Adrenal gland (tissue), 9 donors: ENCODE measurements at regions not wholly inside any gene's neighbourhood (a gene's known extent, or its start where the extent isn't known, plus 50 kb on each side); places are given as distances from the start of the nearest gene placed in this dataset.

Source experiments
- DNase-seq, 7 donors: peaks; one replicate each; pipeline ENCODE4 v3.0.0-alpha.2; 2019 to 2020
- H3K27ac ChIP-seq, 5 donors: fragments of 200-600 bp; sonication (generic) in 4 of 5; 1 replicate in 3 of 5; 2 replicates in 2 of 5; pipeline versions ENCODE4 v1.5.1 to v1.8.0; 2016 to 2020; ENCODE audit warnings: mild to moderate bottlenecking in 1 of 5
- H3K27me3 ChIP-seq: fragments of 200-600 bp; 2 replicates; pipeline ENCODE4 v1.8.0; 2021
- H3K36me3 ChIP-seq, 2 donors: fragments of 200-600 bp; replicated peaks in 1 of 2; 1 replicate in 1 of 2; 2 replicates in 1 of 2; pipeline versions ENCODE4 v1.5.1 to v1.8.0; 2018 to 2022
- H3K4me1 ChIP-seq, 2 donors: fragments of 200-600 bp; replicated peaks in 1 of 2; 1 replicate in 1 of 2; 2 replicates in 1 of 2; pipeline versions ENCODE4 v1.5.1 to v1.8.0; 2018 to 2021
- H3K4me3 ChIP-seq, 4 donors: fragments of 200-600 bp; sonication (generic) in 3 of 4; one replicate each; pipeline ENCODE4 v1.5.1; 2016 to 2018
- H3K9me3 ChIP-seq, 3 donors: fragments of 200-600 bp; sonication (generic) in 1 of 3; replicated peaks in 1 of 3; 1 replicate in 2 of 3; 2 replicates in 1 of 3; pipeline versions ENCODE4 v1.5.1 to v1.8.0; 2016 to 2021
- POLR2A ChIP-seq, 2 donors: fragments of 450-650 bp; IDR thresholded peaks; one replicate each; pipeline ENCODE4 v1.6.1; 2017; ENCODE audit warnings: antibody characterized with exemption in 2 of 2, mild to moderate bottlenecking in 2 of 2, moderate library complexity in 1 of 2
- WGBS, 4 donors: extraction: QIAGEN DNeasy Blood & Tissue Kit in 2 of 4; methylation state at CpG; one replicate each; pipeline versions ENCODE4 v1.1.5 to v1.1.7; 2013 to 2017; 5-methylcytosine and 5-hydroxymethylcytosine counted together
- intact Hi-C, 2 donors: fragments of 100-400 bp; cut with DNase I; formaldehyde crosslinking; loops; one replicate each; pipeline versions ENCODE4 v1.14.1 to v1.15.0; 2022 to 2023
- TF ChIP-seq, protein P1 (sequence below), 6 experiments: fragments of 450-650 bp in 4 of 6; fragments of 200-600 bp in 2 of 6; sonication (generic) in 1 of 6; IDR thresholded peaks; 1 replicate in 5 of 6; 2 replicates in 1 of 6; pipeline versions ENCODE4 v1.5.1 to v1.8.0; 2016 to 2021; ENCODE audit warnings: antibody characterized with exemption in 6 of 6, mild to moderate bottlenecking in 2 of 6, moderate library complexity in 1 of 6
- donor health status: healthy with polysubstance abuse.
- donor health status: Bipolar disorder and iron deficiency.
- donor health status: DM: yes; HTN: yes; CAD: no.
- donor health status: DM: no; HTN: no; CAD: no.
- donor health status: DM: no; HTN: no; CAD: no.

DNA sequence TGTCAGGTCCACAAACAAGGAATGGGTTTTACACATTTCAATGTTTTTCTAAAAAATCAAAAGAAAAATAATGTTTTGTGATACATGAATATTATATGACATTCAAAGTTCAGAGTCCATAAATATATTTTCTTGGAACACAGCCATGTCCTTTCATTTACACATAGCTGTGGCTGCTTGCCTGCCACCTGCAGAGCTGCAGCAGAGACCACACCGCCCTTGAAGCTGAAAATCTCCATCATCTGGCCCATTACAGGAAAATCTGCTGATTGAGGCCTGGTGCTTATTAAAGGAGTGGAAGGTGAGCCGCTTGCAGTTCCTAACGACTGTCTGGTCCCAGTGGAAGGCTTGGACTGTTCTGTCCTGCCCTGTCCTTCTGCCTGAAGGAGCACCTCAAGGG lies 232.6 kb upstream of the ADAMTS16 start:
- Histone ChIP-seq H3K36me3 (no peaks in the 10 kb centered on the region), H3K9me3 (no peaks in the 10 kb centered on the region), H3K27ac (no peak overlapping the region), H3K4me1 (no peaks in the 10 kb centered on the region), H3K4me3 (no peak overlapping the region), H3K27me3 (no peaks in the 10 kb centered on the region)
- 64 to 84% (median 68%) methylated on average over 3 of the region's 3 CpGs for WGBS, 4 donors
- TF ChIP-seq, protein P1, sequence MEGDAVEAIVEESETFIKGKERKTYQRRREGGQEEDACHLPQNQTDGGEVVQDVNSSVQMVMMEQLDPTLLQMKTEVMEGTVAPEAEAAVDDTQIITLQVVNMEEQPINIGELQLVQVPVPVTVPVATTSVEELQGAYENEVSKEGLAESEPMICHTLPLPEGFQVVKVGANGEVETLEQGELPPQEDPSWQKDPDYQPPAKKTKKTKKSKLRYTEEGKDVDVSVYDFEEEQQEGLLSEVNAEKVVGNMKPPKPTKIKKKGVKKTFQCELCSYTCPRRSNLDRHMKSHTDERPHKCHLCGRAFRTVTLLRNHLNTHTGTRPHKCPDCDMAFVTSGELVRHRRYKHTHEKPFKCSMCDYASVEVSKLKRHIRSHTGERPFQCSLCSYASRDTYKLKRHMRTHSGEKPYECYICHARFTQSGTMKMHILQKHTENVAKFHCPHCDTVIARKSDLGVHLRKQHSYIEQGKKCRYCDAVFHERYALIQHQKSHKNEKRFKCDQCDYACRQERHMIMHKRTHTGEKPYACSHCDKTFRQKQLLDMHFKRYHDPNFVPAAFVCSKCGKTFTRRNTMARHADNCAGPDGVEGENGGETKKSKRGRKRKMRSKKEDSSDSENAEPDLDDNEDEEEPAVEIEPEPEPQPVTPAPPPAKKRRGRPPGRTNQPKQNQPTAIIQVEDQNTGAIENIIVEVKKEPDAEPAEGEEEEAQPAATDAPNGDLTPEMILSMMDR (IDR thresholded peaks at IDR 0.05): no peak
- intact Hi-C loops: no loop called here
- DNase-seq: no peak

DNA sequence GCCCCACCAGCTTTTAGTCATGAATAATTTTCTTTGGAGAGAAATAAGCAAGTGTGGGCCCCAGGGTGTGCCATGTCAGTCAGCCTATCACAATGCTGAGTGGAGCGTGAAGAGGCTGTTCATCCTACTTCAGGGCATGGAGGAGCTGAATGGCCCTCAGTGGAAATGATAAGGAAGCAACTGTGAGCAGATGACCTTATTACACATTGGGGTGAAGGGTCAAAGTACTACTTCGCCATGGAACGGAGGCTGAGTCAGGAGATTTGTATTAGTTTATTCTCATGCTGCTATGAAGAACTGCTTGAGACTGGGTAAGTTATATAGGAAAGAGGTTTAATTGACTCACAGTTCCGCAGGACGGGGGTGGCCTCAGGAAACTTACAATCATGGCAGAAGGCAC lies 231.0 kb upstream of the ADAMTS16 start:
- TF ChIP-seq, protein P1 (IDR thresholded peaks at IDR 0.05): no peak
- TF ChIP-seq POLR2A (IDR thresholded peaks at IDR 0.05): no peak
- no peaks in the 10 kb centered on the region for H3K36me3 ChIP-seq
- H3K4me1 ChIP-seq: no peaks in the 10 kb centered on the region
- 83 to 88% (median 84%) methylated on average over 5 of the region's 5 CpGs for WGBS, 4 donors
- H3K27me3 ChIP-seq: no peaks in the 10 kb centered on the region
- H3K4me3 ChIP-seq: no peak overlapping the region
- H3K27ac ChIP-seq: no peak overlapping the region
- DNase-seq: no peak
- intact Hi-C loops: no loop called here
- H3K9me3 ChIP-seq: no peaks in the 10 kb centered on the region

DNA sequence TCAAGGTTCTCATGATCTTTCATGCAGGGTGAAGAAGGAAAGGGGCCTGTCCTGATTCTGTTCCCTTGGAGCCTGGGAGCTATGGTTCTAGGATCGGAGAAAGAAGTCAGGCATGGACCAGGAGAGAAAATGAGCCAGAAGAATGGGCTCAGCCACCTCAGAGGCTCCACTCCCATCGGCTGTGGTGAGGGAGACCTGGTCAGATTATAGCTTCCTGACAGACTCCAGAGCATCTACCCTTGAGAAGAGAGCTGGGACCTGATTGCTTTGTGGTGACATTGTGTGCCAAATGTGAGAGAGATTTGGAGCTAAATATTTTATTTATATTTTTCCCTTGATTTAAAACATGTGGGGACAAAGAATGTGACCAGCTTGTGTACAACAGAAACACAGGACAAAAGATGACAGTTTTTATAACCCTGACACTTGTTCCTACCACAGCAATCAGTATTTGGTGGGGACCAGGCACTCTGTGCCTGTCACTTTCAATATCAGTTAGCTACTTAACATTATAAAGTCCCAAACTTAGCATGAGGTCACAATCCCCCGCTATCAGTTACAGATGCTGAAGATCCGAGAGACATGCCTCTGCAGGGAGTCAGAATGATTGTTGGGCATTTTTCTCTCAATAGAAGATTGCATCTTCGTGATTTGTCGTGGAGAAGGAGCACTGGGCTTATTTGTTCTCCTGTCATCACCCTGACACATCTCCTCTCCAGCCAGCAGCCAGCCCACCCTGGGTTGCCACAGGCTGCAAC lies 228.3 kb upstream of the ADAMTS16 start:
- H3K4me3 ChIP-seq: no peak overlapping the region
- no peaks in the 10 kb centered on the region for H3K27me3 ChIP-seq
- intact Hi-C loops: no loop called here
- H3K36me3 ChIP-seq: no peaks in the 10 kb centered on the region
- H3K27ac ChIP-seq: no peak overlapping the region
- no peaks in the 10 kb centered on the region for H3K4me1 ChIP-seq
- TF ChIP-seq POLR2A (IDR thresholded peaks at IDR 0.05): no peak
- TF ChIP-seq, protein P1 (IDR thresholded peaks at IDR 0.05): no peak
- DNase-seq: no peak
- 61 to 77% (median 67%) methylated on average over 3 to 6 of the region's 6 CpGs for WGBS, 4 donors
- no peaks in the 10 kb centered on the region for H3K9me3 ChIP-seq

DNA sequence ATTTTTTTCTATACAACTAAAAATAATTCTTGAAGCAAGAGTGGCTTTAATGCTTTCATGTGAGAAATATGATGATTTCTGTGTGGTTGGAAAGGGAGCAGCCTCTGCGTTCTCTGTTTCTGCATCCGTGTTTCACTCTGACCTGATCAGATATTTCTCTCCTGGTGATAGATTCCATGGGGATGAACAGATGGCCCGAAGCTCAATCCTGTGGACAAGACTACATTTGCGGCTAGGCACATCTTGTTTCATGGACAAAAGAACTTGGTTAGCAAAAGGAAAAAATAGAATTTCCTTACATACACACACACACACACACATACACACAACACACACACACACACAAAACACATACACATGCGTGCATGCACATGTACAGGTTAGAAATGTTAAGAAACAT lies 218.2 kb upstream of the ADAMTS16 start:
- no peaks in the 10 kb centered on the region for H3K4me1 ChIP-seq
- TF ChIP-seq POLR2A (IDR thresholded peaks at IDR 0.05): no peak
- TF ChIP-seq, protein P1 (IDR thresholded peaks at IDR 0.05): no peak
- H3K27ac ChIP-seq: no peak overlapping the region
- H3K9me3 ChIP-seq: peaks cover 0 to 7% (median 0%) of the 10 kb centered on the region in 3 donors
- H3K4me3 ChIP-seq: no peak overlapping the region
- DNase-seq: no peak
- intact Hi-C loops: no loop called here
- no peaks in the 10 kb centered on the region for H3K27me3 ChIP-seq
- no peaks in the 10 kb centered on the region for H3K36me3 ChIP-seq
- 55 to 61% (median 60%) methylated on average over 5 of the region's 5 CpGs for WGBS, 4 donors
